MCF 10A (cell line): ENCODE measurements at regions not wholly inside any gene's neighbourhood (a gene's known extent, or its start where the extent isn't known, plus 50 kb on each side); places are given as distances from the start of the nearest gene placed in this dataset.

ENCODE experiments used
- BruUV-seq: library from RNA; stranded (reverse); fragments of 400-500 nt; replicated peaks from 2 replicates; lab custom pipeline; 2021; lab: Mats Ljungman, UMichigan
- CTCF ChIA-PET: fragments of 300-600 bp; sonication (Branson Sonifier 250); formaldehyde crosslinking; extraction: SDS; loops from one replicate; lab custom pipeline; 2021; ENCODE audit warnings: antibody characterized with exemption, inconsistent platforms; lab: Yijun Ruan, JAX
- POLR2A ChIA-PET: fragments of 300-600, 350-650 bp; sonication (Branson Sonifier 250); formaldehyde crosslinking; extraction: SDS; loops from one replicate; lab custom pipeline; 2020; ENCODE audit warnings: antibody characterized with exemption, inconsistent platforms; lab: Yijun Ruan, JAX
- DNase-seq: peaks from one replicate; pipeline ENCODE4 v3.0.0-alpha.2; 2018; ENCODE audit not compliant: unreplicated experiment
- H3K27ac Mint-ChIP-seq: one replicate; pipeline ENCODE4 v1.8.0; 2022; ENCODE audit warnings: mild to moderate bottlenecking, low read depth, mixed read lengths; ENCODE audit not compliant: unreplicated experiment
- H3K27me3 Mint-ChIP-seq: one replicate; pipeline ENCODE4 v1.8.0; 2022; ENCODE audit warnings: mixed read lengths; ENCODE audit not compliant: insufficient read depth, unreplicated experiment
- H3K36me3 Mint-ChIP-seq: one replicate; pipeline ENCODE4 v1.8.0; 2022; ENCODE audit warnings: mild to moderate bottlenecking, moderate library complexity, mixed read lengths; ENCODE audit not compliant: insufficient read depth, unreplicated experiment
- H3K4me1 Mint-ChIP-seq: one replicate; pipeline ENCODE4 v1.8.0; 2022; ENCODE audit warnings: mixed read lengths; ENCODE audit not compliant: insufficient read depth, unreplicated experiment
- H3K4me3 Mint-ChIP-seq: one replicate; pipeline ENCODE4 v1.8.0; 2022; ENCODE audit warnings: mild to moderate bottlenecking, moderate library complexity, mixed read lengths; ENCODE audit not compliant: unreplicated experiment
- H3K9me3 Mint-ChIP-seq: one replicate; pipeline ENCODE4 v1.8.0; 2022; ENCODE audit warnings: mixed read lengths; ENCODE audit not compliant: unreplicated experiment
- CTCF ChIP-seq: fragments of 200-600 bp; IDR thresholded peaks from one replicate; pipeline ENCODE4 v1.8.0; 2022; ENCODE audit warnings: antibody characterized with exemption, mild to moderate bottlenecking; ENCODE audit not compliant: unreplicated experiment
- intact Hi-C: fragments of 100-400 bp; cut with micrococcal nuclease; formaldehyde crosslinking; loops from 2 replicates; pipeline ENCODE4 v1.14.1; 2022

- ChIA-PET CTCF (interaction anchor here (1.5 kb wide), 1 partner anchor 396 kb away, joined by 4 read pairs; no protein-coding TSS in a partner anchor), POLR2A (no interaction called here)
- intact Hi-C loops: no loop called here
- Mint-ChIP-seq H3K36me3 (no peaks in the 10 kb centered on the region), H3K4me1 (no peaks in the 10 kb centered on the region), H3K27ac (no peak overlapping the region), H3K27me3 (peaks cover 5% of the 10 kb centered on the region), H3K9me3 (no peaks in the 10 kb centered on the region), H3K4me3 (no peak overlapping the region)
- no peak for TF ChIP-seq CTCF
- DNase-seq: no peak
- no TSS peak for BruUV-seq
Measured at GRCh38 chr2:100215371-100215770, 73.0 kb upstream of the AFF3 start.

GRCh38 chr2:100214265-100214971 is 72.0 kb upstream of the AFF3 start:
- Mint-ChIP-seq H3K27me3 (peaks cover 12% of the 10 kb centered on the region), H3K4me3 (no peak overlapping the region), H3K27ac (no peak overlapping the region), H3K9me3 (no peaks in the 10 kb centered on the region), H3K4me1 (no peaks in the 10 kb centered on the region), H3K36me3 (no peaks in the 10 kb centered on the region)
- BruUV-seq: no TSS peak
- DNase-seq: no peak
- ChIA-PET CTCF (interaction anchor here (1.5 kb wide), 1 partner anchor 395 kb away, joined by 4 read pairs; no protein-coding TSS in a partner anchor), POLR2A (no interaction called here)
- TF ChIP-seq CTCF: no peak
- intact Hi-C loops: no loop called here

GRCh38 chr2:100213595-100213994 is 71.2 kb upstream of the AFF3 start:
- Mint-ChIP-seq H3K27ac (no peak overlapping the region), H3K4me1 (no peaks in the 10 kb centered on the region), H3K27me3 (peaks cover 12% of the 10 kb centered on the region), H3K9me3 (no peaks in the 10 kb centered on the region), H3K4me3 (no peak overlapping the region), H3K36me3 (no peaks in the 10 kb centered on the region)
- ChIA-PET POLR2A (no interaction called here), CTCF (no interaction called here)
- no TSS peak for BruUV-seq
- intact Hi-C loops: no loop called here
- no peak for TF ChIP-seq CTCF
- no peak for DNase-seq

GRCh38 chr2:100212850-100213249 is 70.5 kb upstream of the AFF3 start:
- Mint-ChIP-seq H3K4me3 (no peak overlapping the region), H3K27me3 (peaks cover 12% of the 10 kb centered on the region), H3K36me3 (no peaks in the 10 kb centered on the region), H3K27ac (no peak overlapping the region), H3K4me1 (no peaks in the 10 kb centered on the region), H3K9me3 (no peaks in the 10 kb centered on the region)
- ChIA-PET CTCF (no interaction called here), POLR2A (no interaction called here)
- no peak for TF ChIP-seq CTCF
- BruUV-seq: no TSS peak
- no peak for DNase-seq
- intact Hi-C loops: no loop called here
